Muscle layer of duodenum (tissue), 2 donors: ENCODE measurements at regions not wholly inside any gene's neighbourhood (a gene's known extent, or its start where the extent isn't known, plus 50 kb on each side); places are given as distances from the start of the nearest gene placed in this dataset.

ENCODE experiments used
- H3K27ac ChIP-seq: one replicate; pipeline ENCODE4 v1.7.0; 2013; ENCODE audit warnings: mild to moderate bottlenecking, low read length
- H3K27me3 ChIP-seq: one replicate; pipeline ENCODE4 v1.7.0; 2013; ENCODE audit warnings: low read depth, mild to moderate bottlenecking, control low read depth, low read length
- H3K36me3 ChIP-seq, 2 donors: one replicate each; pipeline ENCODE4 v1.7.0; 2013; ENCODE audit warnings: low read length in 2 of 2, control low read depth in 1 of 2, mild to moderate bottlenecking in 1 of 2; ENCODE audit not compliant: insufficient read depth in 2 of 2, control insufficient read depth in 1 of 2
- H3K4me1 ChIP-seq, 2 donors: one replicate each; pipeline ENCODE4 v1.7.0; 2013; ENCODE audit warnings: low read length in 2 of 2, mild to moderate bottlenecking in 2 of 2, control low read depth in 1 of 2, moderate library complexity in 1 of 2; ENCODE audit not compliant: insufficient read depth in 2 of 2, control insufficient read depth in 1 of 2
- H3K4me3 ChIP-seq, 2 donors: one replicate each; pipeline ENCODE4 v1.7.0; 2013; ENCODE audit warnings: low read length in 2 of 2, low read depth in 1 of 2, mild to moderate bottlenecking in 1 of 2
- H3K9me3 ChIP-seq, 2 donors: one replicate each; pipeline ENCODE4 v1.7.0; 2013; ENCODE audit warnings: low read length in 2 of 2, control low read depth in 1 of 2, mild to moderate bottlenecking in 1 of 2; ENCODE audit not compliant: control insufficient read depth in 1 of 2
- donor health status: healthy.

- Histone ChIP-seq H3K36me3 (no peaks in the 10 kb centered on the region), H3K27ac (no peak overlapping the region), H3K9me3 (no peaks in the 10 kb centered on the region), H3K27me3 (no peaks in the 10 kb centered on the region), H3K4me3 (no peak overlapping the region), H3K4me1 (no peaks in the 10 kb centered on the region)
These were observed 559.0 kb downstream of the OMA1 start for GRCh38 chr1:57987523-57987922.

DNA sequence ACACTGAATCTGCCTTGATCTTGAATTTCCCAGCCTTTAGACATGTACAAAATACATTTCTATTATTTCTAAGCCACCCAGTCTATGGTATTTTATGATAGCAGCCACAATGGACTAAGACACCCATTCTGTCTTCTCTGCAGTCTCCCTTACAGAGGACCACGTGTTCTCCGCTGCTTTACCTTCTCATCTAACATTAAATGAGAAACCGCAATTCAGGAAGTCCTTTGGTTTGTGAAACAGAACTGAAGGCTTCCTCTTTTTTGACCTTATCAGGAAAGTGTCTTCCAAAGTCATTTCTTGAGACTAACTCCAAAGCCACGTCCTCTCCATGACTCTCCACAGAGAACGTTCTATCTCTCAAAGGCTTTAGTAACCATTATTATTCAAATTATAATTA, 560.1 kb downstream of the OMA1 start:
- Histone ChIP-seq H3K4me1 (no peaks in the 10 kb centered on the region), H3K9me3 (no peaks in the 10 kb centered on the region), H3K4me3 (no peak overlapping the region), H3K27me3 (no peaks in the 10 kb centered on the region), H3K36me3 (no peaks in the 10 kb centered on the region), H3K27ac (no peak overlapping the region)

DNA sequence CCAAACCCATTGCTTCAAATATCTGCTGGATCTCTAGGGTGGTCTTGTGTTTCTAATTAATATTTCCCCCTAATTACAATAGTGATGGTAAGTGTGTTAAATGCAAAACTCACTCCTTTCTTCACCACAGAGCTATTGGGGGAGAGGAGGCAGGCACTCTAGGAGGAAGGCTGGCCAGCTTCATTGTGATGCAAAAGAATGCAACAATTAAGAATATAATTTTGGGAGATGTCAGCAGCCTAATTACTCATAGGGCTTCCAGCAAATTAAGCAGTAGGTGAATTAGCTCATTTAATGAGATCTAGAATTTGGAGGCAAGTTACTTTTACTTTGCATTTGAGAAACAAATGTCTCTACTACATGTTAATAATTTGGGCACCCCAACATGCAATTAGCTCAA, 560.4 kb upstream of the DAB1 start:
- H3K9me3 ChIP-seq, result no peaks in the 10 kb centered on the region
- H3K27me3 ChIP-seq, result no peaks in the 10 kb centered on the region
- H3K4me3 ChIP-seq, result no peak overlapping the region
- no peaks in the 10 kb centered on the region for H3K36me3 ChIP-seq
- no peak overlapping the region for H3K27ac ChIP-seq
- H3K4me1 ChIP-seq, result no peaks in the 10 kb centered on the region

DNA sequence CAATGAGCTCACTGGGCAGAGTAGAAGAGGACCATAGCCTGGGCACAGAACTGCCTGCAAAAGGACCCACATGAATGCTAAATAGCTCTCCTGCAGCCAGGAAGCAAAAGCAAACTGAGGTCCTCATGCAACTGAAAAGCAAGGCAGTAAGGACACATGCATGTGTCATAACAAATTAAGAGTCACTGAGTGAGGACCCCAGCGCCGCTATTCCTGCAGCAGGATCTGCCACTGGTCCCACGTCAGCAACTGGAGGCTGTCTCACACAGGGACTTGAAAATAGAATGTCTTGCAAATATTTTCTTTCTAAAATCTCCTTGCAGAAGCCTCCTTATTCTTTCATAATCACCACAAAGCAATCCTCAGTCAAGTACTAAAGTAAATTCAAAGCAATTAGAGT, 559.6 kb upstream of the DAB1 start:
- no peaks in the 10 kb centered on the region for H3K27me3 ChIP-seq
- no peaks in the 10 kb centered on the region for H3K36me3 ChIP-seq
- H3K4me3 ChIP-seq, result no peak overlapping the region
- H3K27ac ChIP-seq, result no peak overlapping the region
- H3K4me1 ChIP-seq, result no peaks in the 10 kb centered on the region
- no peaks in the 10 kb centered on the region for H3K9me3 ChIP-seq

GRCh38 chr1:57982852-57983251, 559.0 kb upstream of the DAB1 start:
- Histone ChIP-seq H3K27me3 (no peaks in the 10 kb centered on the region), H3K9me3 (no peaks in the 10 kb centered on the region), H3K27ac (no peak overlapping the region), H3K36me3 (no peaks in the 10 kb centered on the region), H3K4me1 (no peaks in the 10 kb centered on the region), H3K4me3 (no peak overlapping the region)

- Histone ChIP-seq H3K27ac (no peak overlapping the region), H3K27me3 (no peaks in the 10 kb centered on the region), H3K9me3 (peaks cover 0 to 5% of the 10 kb centered on the region in 2 donors), H3K4me1 (no peaks in the 10 kb centered on the region), H3K36me3 (no peaks in the 10 kb centered on the region), H3K4me3 (no peak overlapping the region)
These were observed 552.4 kb upstream of the DAB1 start for GRCh38 chr1:57976216-57976615.

DNA sequence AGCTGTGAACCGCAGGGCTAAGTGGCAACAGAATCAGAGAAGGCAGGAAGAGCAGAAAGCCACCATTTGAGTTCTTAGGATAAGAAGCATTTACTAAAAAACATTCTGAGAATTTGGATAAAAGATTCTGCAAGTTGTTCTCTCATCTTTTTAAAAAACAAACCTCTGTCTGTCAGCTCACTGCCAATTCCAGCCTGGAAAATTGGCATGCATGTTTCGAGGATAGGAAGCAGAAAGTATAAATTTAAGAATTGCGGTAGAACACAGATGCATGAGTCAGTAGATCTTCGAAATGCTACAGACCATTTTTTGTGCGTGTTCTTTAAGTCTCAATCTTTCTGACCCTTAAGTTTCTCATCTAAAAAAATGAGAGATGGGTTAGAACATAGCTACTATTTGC, 544.5 kb upstream of the DAB1 start:
- no peaks in the 10 kb centered on the region for H3K36me3 ChIP-seq
- no peaks in the 10 kb centered on the region for H3K4me1 ChIP-seq
- H3K4me3 ChIP-seq, result no peak overlapping the region
- H3K27me3 ChIP-seq, result no peaks in the 10 kb centered on the region
- no peak overlapping the region for H3K27ac ChIP-seq
- peaks cover 0 to 1% of the 10 kb centered on the region in 2 donors for H3K9me3 ChIP-seq

GRCh38 chr1:57966751-57967406, 543.0 kb upstream of the DAB1 start:
- Histone ChIP-seq H3K4me3 (no peak overlapping the region), H3K9me3 (no peaks in the 10 kb centered on the region), H3K27ac (no peak overlapping the region), H3K36me3 (no peaks in the 10 kb centered on the region), H3K27me3 (no peaks in the 10 kb centered on the region), H3K4me1 (no peaks in the 10 kb centered on the region)

GRCh38 chr1:57966340-57966739, 542.5 kb upstream of the DAB1 start:
- H3K27ac ChIP-seq, result no peak overlapping the region
- H3K9me3 ChIP-seq, result no peaks in the 10 kb centered on the region

DNA sequence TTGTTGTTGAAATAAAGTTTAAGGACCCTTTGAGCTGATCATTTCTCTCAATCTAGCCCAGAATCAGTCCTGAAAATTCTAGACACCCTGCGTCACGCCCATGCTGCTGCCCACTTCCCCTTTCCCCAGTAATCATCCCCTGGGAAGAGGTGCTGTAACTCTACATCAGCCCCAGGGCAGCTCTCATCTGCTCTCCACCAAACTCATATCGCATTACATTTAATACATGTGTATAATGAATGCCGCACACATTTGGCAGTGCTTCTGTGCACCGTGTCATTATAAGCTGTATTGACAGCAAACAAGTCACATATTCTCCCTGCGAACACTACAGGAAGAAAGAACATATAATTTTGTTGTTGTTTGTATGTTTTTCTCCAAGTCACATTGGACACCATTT, 539.7 kb upstream of the DAB1 start:
- no peaks in the 10 kb centered on the region for H3K4me1 ChIP-seq
- H3K27me3 ChIP-seq, result no peaks in the 10 kb centered on the region
- no peak overlapping the region for H3K4me3 ChIP-seq
- H3K9me3 ChIP-seq, result no peaks in the 10 kb centered on the region
- no peaks in the 10 kb centered on the region for H3K36me3 ChIP-seq
- H3K27ac ChIP-seq, result no peak overlapping the region

More at GRCh38 chr1:57966340-57966739, 542.5 kb upstream of the DAB1 start:
- Histone ChIP-seq H3K4me1 (no peaks in the 10 kb centered on the region), H3K36me3 (no peaks in the 10 kb centered on the region), H3K27me3 (no peaks in the 10 kb centered on the region), H3K4me3 (no peak overlapping the region)

- Histone ChIP-seq H3K4me1 (no peaks in the 10 kb centered on the region), H3K4me3 (no peak overlapping the region), H3K27me3 (no peaks in the 10 kb centered on the region), H3K36me3 (no peaks in the 10 kb centered on the region), H3K27ac (no peak overlapping the region), H3K9me3 (no peaks in the 10 kb centered on the region)
These were observed 535.8 kb upstream of the DAB1 start for GRCh38 chr1:57959531-57960241.

DNA sequence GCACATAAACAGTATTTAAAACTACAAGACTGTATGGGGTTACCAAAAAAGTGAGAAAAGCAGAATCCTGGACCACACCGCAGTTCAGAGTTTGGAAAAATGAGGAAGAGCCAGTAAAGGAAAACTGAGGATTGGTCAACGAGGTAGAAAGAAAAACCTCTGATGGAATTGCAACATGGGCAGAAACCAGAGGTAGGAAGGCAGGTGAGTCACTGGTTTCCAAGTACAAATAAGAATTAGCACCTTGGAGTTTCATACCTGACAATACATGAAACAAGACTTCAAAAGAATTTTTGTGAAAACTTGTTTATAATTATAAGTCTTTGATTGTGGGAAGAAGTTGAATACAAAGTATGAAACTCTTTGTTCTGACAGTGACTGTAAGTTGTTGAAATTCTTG, 533.7 kb upstream of the DAB1 start:
- H3K9me3 ChIP-seq, result no peaks in the 10 kb centered on the region
- no peaks in the 10 kb centered on the region for H3K36me3 ChIP-seq
- H3K4me1 ChIP-seq, result no peaks in the 10 kb centered on the region
- no peaks in the 10 kb centered on the region for H3K27me3 ChIP-seq
- H3K27ac ChIP-seq, result no peak overlapping the region
- no peak overlapping the region for H3K4me3 ChIP-seq
